Mammary epithelial cell (primary cell): ENCODE measurements at regions not wholly inside any gene's neighbourhood (a gene's known extent, or its start where the extent isn't known, plus 50 kb on each side); places are given as distances from the start of the nearest gene placed in this dataset.

Source experiments
- CTCF ChIP-seq, 2 donors: IDR thresholded peaks in 1 of 2; conservative IDR thresholded peaks in 1 of 2; 2 replicates each; pipeline ENCODE4 v1.5.1; 2011 to 2012; ENCODE audit warnings: inconsistent platforms in 2 of 2, low read length in 2 of 2, mild to moderate bottlenecking in 2 of 2, control low read depth in 1 of 2, low read depth in 1 of 2; ENCODE audit not compliant: insufficient read depth in 1 of 2; ENCODE audit errors: extremely low read depth in 1 of 2
- EZH2 ChIP-seq: IDR thresholded peaks from 2 replicates; pipeline ENCODE4 v1.6.1; 2012; ENCODE audit warnings: low read length, inconsistent platforms, borderline replicate concordance

- TF ChIP-seq EZH2 (no peak), CTCF (conservative IDR thresholded peaks at IDR 0.05 in 1 of 2, IDR thresholded peaks at IDR 0.05 in 1 of 2; ENCODE audit: extremely low read depth in 1 of 2, insufficient read depth in 1 of 2, low read depth in 1 of 2, low read length in 2 of 2) (no peak)
These were observed 91.9 kb upstream of the SLC24A3 start for GRCh38 chr20:19120569-19120968.
